CD14-positive monocyte (primary cell): ENCODE measurements at regions not wholly inside any gene's neighbourhood (a gene's known extent, or its start where the extent isn't known, plus 50 kb on each side); places are given as distances from the start of the nearest gene placed in this dataset.
"Not testable (repeated sequence)": the region's sequence is repeated elsewhere in the genome, so short reads cannot be mapped to it uniquely, and the experiment has no call there.

Experiments used
- DNase-seq, 3 donors: peaks; one replicate each; pipeline ENCODE4 v3.0.0-alpha.2; 2011 to 2022
- H2AFZ ChIP-seq: 2 replicates; pipeline ENCODE4 v1.6.0; 2012; ENCODE audit warnings: mild to moderate bottlenecking, low read depth, low read length, inconsistent platforms; ENCODE audit not compliant: insufficient read depth, poor library complexity, severe bottlenecking
- H3K27ac ChIP-seq, 2 donors: 1 replicate in 1 of 2; 2 replicates in 1 of 2; pipeline ENCODE4 v1.5.1; 2012 to 2013; ENCODE audit warnings: low read length in 2 of 2, control low read depth in 1 of 2, inconsistent platforms in 1 of 2, low read depth in 1 of 2, mild to moderate bottlenecking in 1 of 2
- H3K27me3 ChIP-seq, 2 donors: one replicate each; pipeline versions ENCODE4 v1.6.0 to v1.6.1; 2011 to 2013; ENCODE audit warnings: low read length in 2 of 2; ENCODE audit not compliant: control insufficient read depth in 2 of 2, insufficient read depth in 2 of 2
- H3K36me3 ChIP-seq, 2 donors: replicated peaks in 1 of 2; 1 replicate in 1 of 2; 2 replicates in 1 of 2; pipeline versions ENCODE4 v1.5.1 to v1.6.1; 2012 to 2013; ENCODE audit warnings: low read length in 2 of 2, control low read depth in 1 of 2, inconsistent platforms in 1 of 2, mild to moderate bottlenecking in 1 of 2; ENCODE audit not compliant: insufficient read depth in 2 of 2, control insufficient read depth in 1 of 2
- H3K4me1 ChIP-seq, 2 donors: 1 replicate in 1 of 2; 2 replicates in 1 of 2; pipeline versions ENCODE4 v1.5.1 to v1.6.1; 2012 to 2013; ENCODE audit warnings: low read length in 2 of 2, control low read depth in 1 of 2, inconsistent platforms in 1 of 2, mild to moderate bottlenecking in 1 of 2, moderate library complexity in 1 of 2; ENCODE audit not compliant: insufficient read depth in 2 of 2, control insufficient read depth in 1 of 2
- H3K4me2 ChIP-seq: replicated peaks from 2 replicates; pipeline ENCODE3; 2012; ENCODE audit warnings: low read length, moderate library complexity, mild to moderate bottlenecking; ENCODE audit not compliant: poor library complexity, severe bottlenecking; ENCODE audit errors: extremely low read depth
- H3K4me3 ChIP-seq, 3 experiments: fragments of 200-600 bp in 1 of 3; sonication (generic) in 1 of 3; replicated peaks in 1 of 3; 1 replicate in 2 of 3; 2 replicates in 1 of 3; pipeline ENCODE4 v1.5.1; 2011 to 2013; ENCODE audit warnings: low read length in 3 of 3, mild to moderate bottlenecking in 3 of 3, control low read depth in 2 of 3, low read depth in 2 of 3, inconsistent platforms in 1 of 3, moderate library complexity in 1 of 3
- H3K79me2 ChIP-seq: 2 replicates; pipeline ENCODE4 v1.6.0; 2012; ENCODE audit warnings: mild to moderate bottlenecking, control low read depth, inconsistent platforms, low read length, moderate library complexity; ENCODE audit not compliant: insufficient read depth
- H3K9ac ChIP-seq: 2 replicates; pipeline ENCODE4 v1.6.0; 2017; ENCODE audit warnings: low read length, mild to moderate bottlenecking; ENCODE audit not compliant: insufficient read depth, poor library complexity, severe bottlenecking
- H3K9me3 ChIP-seq, 2 donors: replicated peaks in 1 of 2; 1 replicate in 1 of 2; 2 replicates in 1 of 2; pipeline versions ENCODE4 v1.5.1 to v1.6.1; 2012 to 2013; ENCODE audit warnings: low read length in 2 of 2, control low read depth in 1 of 2; ENCODE audit not compliant: control insufficient read depth in 1 of 2, insufficient read depth in 1 of 2
- H4K20me1 ChIP-seq: 2 replicates; pipeline ENCODE4 v1.6.0; 2012; ENCODE audit warnings: mild to moderate bottlenecking, low read length, control low read depth, moderate library complexity; ENCODE audit not compliant: insufficient read depth
- H3K27ac Mint-ChIP-seq, 7 donors: one replicate each; pipeline ENCODE4 v1.8.0; 2020; ENCODE audit warnings: mild to moderate bottlenecking in 7 of 7, mixed read lengths in 7 of 7, moderate library complexity in 6 of 7, inconsistent platforms in 2 of 7
- H3K27me3 Mint-ChIP-seq, 3 donors: one replicate each; pipeline ENCODE4 v1.8.0; 2021 to 2022; ENCODE audit warnings: low read depth in 3 of 3, mild to moderate bottlenecking in 3 of 3, mixed read lengths in 3 of 3, moderate library complexity in 3 of 3, inconsistent platforms in 1 of 3
- H3K36me3 Mint-ChIP-seq, 2 donors: one replicate each; pipeline ENCODE4 v1.8.0; 2020; ENCODE audit warnings: mixed read lengths in 2 of 2, inconsistent platforms in 1 of 2, mild to moderate bottlenecking in 1 of 2
- H3K4me1 Mint-ChIP-seq: one replicate; pipeline ENCODE4 v1.8.0; 2020; ENCODE audit warnings: mild to moderate bottlenecking, mixed read lengths
- H3K4me3 Mint-ChIP-seq, 2 donors: one replicate each; pipeline ENCODE4 v1.8.0; 2020; ENCODE audit warnings: mild to moderate bottlenecking in 2 of 2, mixed read lengths in 2 of 2, moderate library complexity in 1 of 2
- H3K9me3 Mint-ChIP-seq, 7 donors: one replicate each; pipeline ENCODE4 v1.8.0; 2020 to 2022; ENCODE audit warnings: mixed read lengths in 7 of 7, mild to moderate bottlenecking in 6 of 7, moderate library complexity in 6 of 7, inconsistent platforms in 2 of 7
- WGBS: methylation state at CpG from one replicate; pipeline ENCODE4 v1.1.5; 2013; ENCODE audit warnings: missing lambda C conversion rate; ENCODE audit not compliant: insufficient coverage; 5-methylcytosine and 5-hydroxymethylcytosine counted together
- intact Hi-C, 2 donors: fragments of 100-400 bp; cut with micrococcal nuclease; formaldehyde crosslinking; loops; one replicate each; pipeline versions ENCODE4 v1.15.0 to v1.15.1; 2023
- TF ChIP-seq, protein P1 (sequence below): fragments of 200-600 bp; IDR thresholded peaks from one replicate; pipeline ENCODE4 v1.8.0; 2022; ENCODE audit warnings: antibody characterized with exemption, mild to moderate bottlenecking

- no peaks in the 10 kb centered on the region for H3K27me3 ChIP-seq
- no peak overlapping the region for H3K27ac ChIP-seq
- H3K9me3 ChIP-seq: no peaks in the 10 kb centered on the region
- H4K20me1 ChIP-seq: no peaks in the 10 kb centered on the region
- intact Hi-C loops: no loop called here
- peaks cover 0 to 3% (median 3%) of the 10 kb centered on the region in 3 donors for H3K27me3 Mint-ChIP-seq
- no peak overlapping the region for H2AFZ ChIP-seq
- no peaks in the 10 kb centered on the region for H3K36me3 ChIP-seq
- H3K4me2 ChIP-seq: no peak overlapping the region
- H3K9me3 Mint-ChIP-seq: peaks cover 0 to 10% (median 2%) of the 10 kb centered on the region in 7 donors
- H3K36me3 Mint-ChIP-seq: no peaks in the 10 kb centered on the region
- H3K4me1 Mint-ChIP-seq: no peaks in the 10 kb centered on the region
- no peak overlapping the region for H3K27ac Mint-ChIP-seq
- H3K9ac ChIP-seq: no peak overlapping the region
- WGBS: no CpG with 5 or more reads among the region's 1 CpG
- no peak overlapping the region for H3K4me3 ChIP-seq
- H3K4me3 Mint-ChIP-seq: no peak overlapping the region
- H3K4me1 ChIP-seq: no peaks in the 10 kb centered on the region
- TF ChIP-seq, protein P1, sequence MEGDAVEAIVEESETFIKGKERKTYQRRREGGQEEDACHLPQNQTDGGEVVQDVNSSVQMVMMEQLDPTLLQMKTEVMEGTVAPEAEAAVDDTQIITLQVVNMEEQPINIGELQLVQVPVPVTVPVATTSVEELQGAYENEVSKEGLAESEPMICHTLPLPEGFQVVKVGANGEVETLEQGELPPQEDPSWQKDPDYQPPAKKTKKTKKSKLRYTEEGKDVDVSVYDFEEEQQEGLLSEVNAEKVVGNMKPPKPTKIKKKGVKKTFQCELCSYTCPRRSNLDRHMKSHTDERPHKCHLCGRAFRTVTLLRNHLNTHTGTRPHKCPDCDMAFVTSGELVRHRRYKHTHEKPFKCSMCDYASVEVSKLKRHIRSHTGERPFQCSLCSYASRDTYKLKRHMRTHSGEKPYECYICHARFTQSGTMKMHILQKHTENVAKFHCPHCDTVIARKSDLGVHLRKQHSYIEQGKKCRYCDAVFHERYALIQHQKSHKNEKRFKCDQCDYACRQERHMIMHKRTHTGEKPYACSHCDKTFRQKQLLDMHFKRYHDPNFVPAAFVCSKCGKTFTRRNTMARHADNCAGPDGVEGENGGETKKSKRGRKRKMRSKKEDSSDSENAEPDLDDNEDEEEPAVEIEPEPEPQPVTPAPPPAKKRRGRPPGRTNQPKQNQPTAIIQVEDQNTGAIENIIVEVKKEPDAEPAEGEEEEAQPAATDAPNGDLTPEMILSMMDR: no peak
- DNase-seq: no peak
- no peaks in the 10 kb centered on the region for H3K79me2 ChIP-seq
Measured at GRCh38 chr6:141513830-141514229, 618.9 kb upstream of the GJE1 start.

DNA sequence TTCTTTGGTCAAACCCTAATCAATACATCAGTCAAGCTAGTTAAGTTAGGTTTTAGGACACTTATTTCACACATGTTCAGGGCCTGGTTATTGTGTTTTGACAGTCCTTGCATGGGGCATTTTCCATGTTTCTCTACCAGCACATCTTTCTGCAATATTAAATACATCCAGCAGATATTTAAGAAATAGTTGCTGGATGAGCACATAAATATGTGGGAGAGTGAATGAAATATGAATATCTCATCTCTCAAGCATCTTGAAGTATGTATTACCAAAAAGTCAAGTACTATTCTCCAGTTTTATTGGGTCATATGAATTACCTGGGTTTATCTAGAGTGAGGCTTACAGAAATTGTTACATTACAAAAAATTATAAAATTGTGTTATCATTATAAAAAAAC lies 621.9 kb upstream of the GJE1 start:
- H3K79me2 ChIP-seq: no peaks in the 10 kb centered on the region
- H3K36me3 ChIP-seq: no peaks in the 10 kb centered on the region
- no peak overlapping the region for H3K4me3 ChIP-seq
- Mint-ChIP-seq H3K9me3 (peaks cover 7 to 17% (median 8%) of the 10 kb centered on the region in 7 donors), H3K4me3 (no peak overlapping the region), H3K27ac (no peak overlapping the region), H3K36me3 (no peaks in the 10 kb centered on the region), H3K4me1 (no peaks in the 10 kb centered on the region), H3K27me3 (peaks cover 0 to 3% (median 0%) of the 10 kb centered on the region in 3 donors)
- H4K20me1 ChIP-seq: no peaks in the 10 kb centered on the region
- no peak overlapping the region for H3K27ac ChIP-seq
- H3K4me1 ChIP-seq: no peaks in the 10 kb centered on the region
- H3K27me3 ChIP-seq: no peaks in the 10 kb centered on the region
- H3K9me3 ChIP-seq: peaks cover 5 to 7% of the 10 kb centered on the region in 2 donors
- H3K4me2 ChIP-seq: no peak overlapping the region
- TF ChIP-seq, protein P1: no peak
- no peak overlapping the region for H2AFZ ChIP-seq
- intact Hi-C loops: no loop called here
- H3K9ac ChIP-seq: no peak overlapping the region
- DNase-seq: no peak

GRCh38 chr6:141506062-141506461 lies 626.7 kb upstream of the GJE1 start:
- H3K9ac ChIP-seq, H3K4me1 ChIP-seq, H2AFZ ChIP-seq, H3K36me3 ChIP-seq, H3K4me1 Mint-ChIP-seq, H4K20me1 ChIP-seq, H3K4me3 Mint-ChIP-seq, H3K79me2 ChIP-seq, H3K27me3 Mint-ChIP-seq, H3K4me3 ChIP-seq, H3K27ac Mint-ChIP-seq, H3K27ac ChIP-seq, intact Hi-C loops, H3K4me2 ChIP-seq, H3K27me3 ChIP-seq, DNase-seq, H3K36me3 Mint-ChIP-seq: not testable (repeated sequence)
- H3K9me3 Mint-ChIP-seq: peaks cover 11 to 34% (median 21%) of the 10 kb centered on the region in 7 donors
- 100% methylated on average over 1 of the region's 1 CpG for WGBS
- H3K9me3 ChIP-seq: peaks cover 16 to 20% of the 10 kb centered on the region in 2 donors
